HG02763 (cell line): ENCODE measurements at regions not wholly inside any gene's neighbourhood (a gene's known extent, or its start where the extent isn't known, plus 50 kb on each side); places are given as distances from the start of the nearest gene placed in this dataset.

Experiments used
- ATAC-seq: cut with Tn5 transposase; IDR thresholded peaks from one replicate; pipeline ENCODE4 v1.9.1; 2021; ENCODE audit warnings: mild to moderate bottlenecking, moderate library complexity; ENCODE audit not compliant: unreplicated experiment

DNA sequence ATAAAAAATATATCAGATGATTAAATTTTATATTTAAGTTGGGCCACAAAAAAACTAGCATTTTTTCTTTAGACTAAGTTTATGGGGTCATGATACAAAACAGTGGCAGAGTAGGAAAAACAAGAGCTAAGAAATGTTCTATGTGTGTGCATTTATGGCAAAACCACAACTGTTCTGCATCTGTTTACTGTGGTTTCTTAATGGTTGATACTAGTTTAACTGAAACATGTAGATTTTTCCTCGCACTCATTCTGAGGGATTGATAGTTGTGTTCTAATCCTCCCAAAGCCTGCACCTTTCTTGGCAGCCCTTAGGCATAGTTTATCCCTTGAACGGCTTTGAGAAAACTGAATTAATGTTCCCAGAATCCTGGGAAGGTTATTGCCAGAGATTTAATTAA lies 66.6 kb upstream of the PHYHIPL start:
- ATAC-seq, result no peak

- no peak for ATAC-seq
Observed at GRCh38 chr10:59124187-59124586, 52.3 kb upstream of the PHYHIPL start.

- ATAC-seq, result no peak
Observed at GRCh38 chr10:59125666-59126065, 50.8 kb upstream of the PHYHIPL start.

GRCh38 chr10:59126261-59126660 lies 50.2 kb upstream of the PHYHIPL start:
- ATAC-seq, result no peak
